ENCODE measurements at regions not wholly inside any gene's neighbourhood (a gene's known extent, or its start where the extent isn't known, plus 50 kb on each side); places are given as distances from the start of the nearest gene placed in this dataset.

GRCh38 chr10:123428391-123428790, 237.8 kb upstream of the GPR26 start:
- Histone ChIP-seq H3K27me3 (ENCODE audit: control insufficient read depth, insufficient read depth, low read length) (peaks cover 5% of the 10 kb centered on the region), H3K4me3 (ENCODE audit: low read depth, low read length) (no peak overlapping the region), H3K36me3 (ENCODE audit: control insufficient read depth, insufficient read depth, low read length) (no peaks in the 10 kb centered on the region)
- DNase-seq (ENCODE audit: low read depth) (no peak), FAIRE-seq (no peak)
- TF ChIP-seq, protein P1, sequence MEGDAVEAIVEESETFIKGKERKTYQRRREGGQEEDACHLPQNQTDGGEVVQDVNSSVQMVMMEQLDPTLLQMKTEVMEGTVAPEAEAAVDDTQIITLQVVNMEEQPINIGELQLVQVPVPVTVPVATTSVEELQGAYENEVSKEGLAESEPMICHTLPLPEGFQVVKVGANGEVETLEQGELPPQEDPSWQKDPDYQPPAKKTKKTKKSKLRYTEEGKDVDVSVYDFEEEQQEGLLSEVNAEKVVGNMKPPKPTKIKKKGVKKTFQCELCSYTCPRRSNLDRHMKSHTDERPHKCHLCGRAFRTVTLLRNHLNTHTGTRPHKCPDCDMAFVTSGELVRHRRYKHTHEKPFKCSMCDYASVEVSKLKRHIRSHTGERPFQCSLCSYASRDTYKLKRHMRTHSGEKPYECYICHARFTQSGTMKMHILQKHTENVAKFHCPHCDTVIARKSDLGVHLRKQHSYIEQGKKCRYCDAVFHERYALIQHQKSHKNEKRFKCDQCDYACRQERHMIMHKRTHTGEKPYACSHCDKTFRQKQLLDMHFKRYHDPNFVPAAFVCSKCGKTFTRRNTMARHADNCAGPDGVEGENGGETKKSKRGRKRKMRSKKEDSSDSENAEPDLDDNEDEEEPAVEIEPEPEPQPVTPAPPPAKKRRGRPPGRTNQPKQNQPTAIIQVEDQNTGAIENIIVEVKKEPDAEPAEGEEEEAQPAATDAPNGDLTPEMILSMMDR (IDR thresholded peaks at IDR 0.05; ENCODE audit: insufficient read depth, low read length, severe bottlenecking): no peak

GRCh38 chr10:123429706-123430221, 236.4 kb upstream of the GPR26 start:
- H3K36me3 ChIP-seq (ENCODE audit: control insufficient read depth, insufficient read depth, low read length): no peaks in the 10 kb centered on the region
- FAIRE-seq: no peak
- DNase-seq (ENCODE audit: low read depth): no peak
- TF ChIP-seq, protein P1 (IDR thresholded peaks at IDR 0.05; ENCODE audit: insufficient read depth, low read length, severe bottlenecking): no peak
- no peak overlapping the region for H3K4me3 ChIP-seq (ENCODE audit: low read depth, low read length)
- H3K27me3 ChIP-seq (ENCODE audit: control insufficient read depth, insufficient read depth, low read length): peaks cover 5% of the 10 kb centered on the region

DNA sequence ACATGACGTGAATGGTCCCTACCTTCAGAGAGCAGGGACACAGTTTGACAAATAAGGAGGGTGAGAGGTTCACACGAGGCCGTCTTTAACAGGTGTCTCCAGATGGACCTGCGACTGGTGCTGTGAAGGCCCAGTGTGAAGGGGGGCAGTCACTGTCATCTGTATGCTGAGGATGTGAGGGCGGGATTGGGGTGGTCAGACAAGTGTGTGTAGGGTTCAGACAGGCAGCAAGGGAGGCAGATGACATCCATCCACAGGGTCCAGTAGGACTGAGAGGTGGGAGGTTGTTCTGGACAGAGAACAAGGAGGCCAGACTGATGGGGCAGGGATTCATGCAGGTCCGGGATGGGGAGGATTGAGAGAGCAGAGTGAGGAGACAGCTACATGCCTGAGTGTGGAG, 232.6 kb upstream of the GPR26 start:
- H3K27me3 ChIP-seq (ENCODE audit: control insufficient read depth, insufficient read depth, low read length): peaks cover 1% of the 10 kb centered on the region
- FAIRE-seq: peak; percentile 83
- DNase-seq (ENCODE audit: low read depth): no peak

DNA sequence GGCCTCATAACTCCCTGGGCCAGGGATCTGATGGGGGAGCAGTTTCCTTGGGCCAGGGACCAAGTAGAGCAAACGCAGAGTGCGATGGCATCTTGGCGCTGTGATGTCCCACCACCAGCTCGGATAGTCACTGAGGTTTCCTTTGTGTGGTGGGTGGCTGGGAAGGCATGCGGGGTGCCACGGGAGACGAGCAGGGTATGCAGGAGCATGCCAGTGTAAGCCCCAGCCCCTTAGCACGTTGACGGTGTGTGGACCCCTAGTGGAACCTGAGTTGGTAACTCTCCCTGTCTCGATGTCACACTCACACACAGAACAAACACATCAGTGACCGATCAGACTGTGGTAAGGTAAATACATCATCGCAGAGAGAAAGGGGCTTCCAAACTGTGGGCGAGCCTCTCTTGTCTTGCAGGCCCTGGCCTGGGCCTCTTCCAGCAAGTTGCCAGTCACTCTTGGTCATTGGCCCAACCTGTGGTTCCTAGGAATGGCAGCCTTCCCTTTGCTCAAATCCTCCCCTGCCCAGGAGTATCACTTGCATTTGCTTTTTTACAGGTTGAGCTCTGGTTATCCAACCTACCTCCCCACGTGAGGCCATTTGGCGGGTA, 231.6 kb upstream of the GPR26 start:
- TF ChIP-seq, protein P1 (IDR thresholded peaks at IDR 0.05; ENCODE audit: insufficient read depth, low read length, severe bottlenecking): no peak
- no peaks in the 10 kb centered on the region for H3K27me3 ChIP-seq (ENCODE audit: control insufficient read depth, insufficient read depth, low read length)
- no peak for DNase-seq (ENCODE audit: low read depth)
- FAIRE-seq: peak; percentile 89
- H3K36me3 ChIP-seq (ENCODE audit: control insufficient read depth, insufficient read depth, low read length): no peaks in the 10 kb centered on the region
- no peak overlapping the region for H3K4me3 ChIP-seq (ENCODE audit: low read depth, low read length)

More for the DNA sequence above, 232.6 kb upstream of the GPR26 start:
- H3K4me3 ChIP-seq (ENCODE audit: low read depth, low read length): no peak overlapping the region
- TF ChIP-seq, protein P1 (IDR thresholded peaks at IDR 0.05; ENCODE audit: insufficient read depth, low read length, severe bottlenecking): no peak
- no peaks in the 10 kb centered on the region for H3K36me3 ChIP-seq (ENCODE audit: control insufficient read depth, insufficient read depth, low read length)

DNA sequence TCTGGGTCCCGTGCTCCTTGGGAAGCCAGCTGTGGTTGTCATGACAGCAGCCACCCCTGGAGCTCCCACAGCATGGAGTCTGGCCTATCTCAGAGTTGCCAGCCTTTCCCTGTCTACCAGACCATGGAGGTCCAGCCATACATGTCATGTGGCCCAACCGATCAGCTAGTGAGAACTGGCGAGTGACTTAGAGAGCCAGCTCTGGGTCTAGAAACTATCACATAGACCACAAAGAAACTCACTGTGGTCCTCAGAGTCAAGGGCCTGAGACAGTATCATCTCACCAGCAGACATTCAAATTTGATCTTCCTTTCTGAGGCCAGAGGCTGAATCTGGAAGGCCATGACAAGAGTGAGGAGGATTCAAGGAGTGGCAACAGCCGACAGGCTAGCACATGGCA, 223.3 kb upstream of the GPR26 start:
- Histone ChIP-seq H3K36me3 (ENCODE audit: control insufficient read depth, insufficient read depth, low read length) (no peaks in the 10 kb centered on the region), H3K27me3 (ENCODE audit: control insufficient read depth, insufficient read depth, low read length) (no peaks in the 10 kb centered on the region), H3K4me3 (ENCODE audit: low read depth, low read length) (no peak overlapping the region)
- TF ChIP-seq, protein P1 (IDR thresholded peaks at IDR 0.05; ENCODE audit: insufficient read depth, low read length, severe bottlenecking): no peak
- FAIRE-seq: no peak
- no peak for DNase-seq (ENCODE audit: low read depth)

DNA sequence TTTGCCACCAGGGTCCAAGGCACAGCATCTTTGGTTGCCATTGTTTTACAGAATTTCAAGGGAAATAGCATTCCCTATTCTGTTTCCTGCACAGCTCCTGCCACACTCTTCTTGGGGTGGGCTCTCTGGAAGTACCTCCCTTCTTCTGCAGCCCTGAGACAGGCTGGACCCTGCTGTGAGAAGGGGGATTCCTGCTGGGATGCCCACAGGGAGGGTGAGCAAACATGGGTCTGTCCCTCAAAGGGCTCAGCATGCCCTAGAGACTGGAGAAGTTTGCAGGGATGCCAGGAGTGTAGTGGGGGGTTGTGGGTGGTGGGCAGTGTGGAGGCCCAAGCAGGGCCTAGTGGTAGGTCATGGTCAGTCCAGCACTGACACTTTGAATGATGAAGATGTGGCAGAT, 222.2 kb upstream of the GPR26 start:
- Histone ChIP-seq H3K27me3 (ENCODE audit: control insufficient read depth, insufficient read depth, low read length) (no peaks in the 10 kb centered on the region), H3K36me3 (ENCODE audit: control insufficient read depth, insufficient read depth, low read length) (no peaks in the 10 kb centered on the region), H3K4me3 (ENCODE audit: low read depth, low read length) (no peak overlapping the region)
- no peak for FAIRE-seq
- DNase-seq (ENCODE audit: low read depth): no peak
- TF ChIP-seq, protein P1 (IDR thresholded peaks at IDR 0.05; ENCODE audit: insufficient read depth, low read length, severe bottlenecking): no peak
